ENCODE measurements at regions not wholly inside any gene's neighbourhood (a gene's known extent, or its start where the extent isn't known, plus 50 kb on each side); places are given as distances from the start of the nearest gene placed in this dataset.

DNA sequence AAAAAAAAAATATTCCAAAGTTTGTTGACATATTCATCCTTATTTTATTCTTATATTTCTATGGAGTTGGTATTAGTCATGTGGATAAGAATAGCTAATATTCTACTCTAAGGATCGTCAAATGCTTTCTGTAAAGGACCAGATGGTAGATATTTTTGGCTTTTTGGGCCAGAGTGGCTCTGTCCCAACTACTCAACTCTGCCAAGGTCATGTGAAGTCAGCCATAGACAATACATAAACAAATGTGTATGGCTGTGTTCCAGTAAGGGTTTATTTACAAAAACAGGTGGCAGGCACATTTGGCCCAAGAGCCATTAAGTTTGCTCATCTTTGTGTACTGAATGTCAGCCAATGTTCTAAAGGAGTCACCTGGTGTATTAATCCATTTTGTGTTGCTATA is 131.8 kb downstream of the TBX5 start:
- Histone ChIP-seq H3K4me3 (replicated peaks in 1 of 3; ENCODE audit: insufficient read depth in 1 of 3, low read depth in 1 of 3, low read length in 3 of 3) (no peak overlapping the region), H3K79me2 (ENCODE audit: control insufficient read depth, insufficient read depth, low read length) (no peaks in the 10 kb centered on the region), H3K27me3 (ENCODE audit: control insufficient read depth in 2 of 2, insufficient read depth in 2 of 2, low read length in 2 of 2) (no peaks in the 10 kb centered on the region), H3K9ac (replicated peaks; ENCODE audit: extremely low read depth, insufficient read depth, low read length) (no peak overlapping the region), H3K36me3 (ENCODE audit: control insufficient read depth in 2 of 2, extremely low read depth in 1 of 2, insufficient read depth in 2 of 2, low read length in 2 of 2) (no peaks in the 10 kb centered on the region), H2AFZ (ENCODE audit: low read depth, low read length) (no peak overlapping the region), H3K4me2 (ENCODE audit: insufficient read depth, low read length) (no peak overlapping the region), H4K20me1 (replicated peaks; ENCODE audit: control insufficient read depth, extremely low read depth, insufficient read depth, low read length) (no peaks in the 10 kb centered on the region), H3K9me1 (replicated peaks; ENCODE audit: control insufficient read depth, extremely low read depth, insufficient read depth, low read length) (no peaks in the 10 kb centered on the region), H3K9me3 (replicated peaks; ENCODE audit: control insufficient read depth, insufficient read depth, low read length) (no peaks in the 10 kb centered on the region), H3K27ac (ENCODE audit: insufficient read depth, low read depth, low read length) (no peak overlapping the region), H3K4me1 (ENCODE audit: control insufficient read depth, extremely low read depth, insufficient read depth, low read length) (no peaks in the 10 kb centered on the region)
- DNase-seq (ENCODE audit: low read depth, low spot score) (no peak), FAIRE-seq (no peak)
- dilution Hi-C loops (cut with MboI; ENCODE audit: extremely low pct_ligation_motif_present, low sequenced_read_pairs) (no loop called here), intact Hi-C loops (cut with micrococcal nuclease) (no loop called here)
- no TSS peak for BruUV-seq (replicated peaks)
- ChIA-PET CTCF (no interaction called here), POLR2A (no interaction called here)
- TF ChIP-seq JUN (IDR thresholded peaks at IDR 0.05; ENCODE audit: borderline replicate concordance, insufficient read depth, insufficient read length, low read depth): no peak
- no peak for TF ChIP-seq FOS (IDR thresholded peaks at IDR 0.05; ENCODE audit: borderline replicate concordance, insufficient read depth, low read length)
- TF ChIP-seq POLR2A (IDR thresholded peaks at IDR 0.05; ENCODE audit: low read depth, low read length): no peak

DNA sequence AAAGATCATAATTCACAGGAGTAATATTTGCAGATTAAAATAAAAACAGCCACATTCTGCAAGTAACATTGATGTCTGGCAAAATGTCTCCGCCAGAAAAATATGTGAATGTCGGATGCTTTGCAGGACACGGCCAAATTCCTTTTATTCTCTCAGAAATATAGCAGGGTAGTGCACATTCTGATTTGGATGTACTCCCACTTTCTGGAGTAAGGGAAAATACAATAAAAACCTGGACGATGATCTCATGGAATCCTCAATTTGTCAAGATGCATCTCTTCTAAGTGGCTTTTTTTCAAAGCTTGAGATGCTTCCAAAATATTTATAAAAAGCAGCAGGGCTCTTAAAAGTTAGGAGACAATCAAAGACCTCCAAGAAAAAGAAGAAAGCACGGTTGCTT is 133.3 kb downstream of the TBX5 start:
- Histone ChIP-seq H3K4me3 (replicated peaks in 1 of 3; ENCODE audit: insufficient read depth in 1 of 3, low read depth in 1 of 3, low read length in 3 of 3) (no peak overlapping the region), H3K27me3 (ENCODE audit: control insufficient read depth in 2 of 2, insufficient read depth in 2 of 2, low read length in 2 of 2) (no peaks in the 10 kb centered on the region), H3K4me2 (ENCODE audit: insufficient read depth, low read length) (no peak overlapping the region), H3K4me1 (ENCODE audit: control insufficient read depth, extremely low read depth, insufficient read depth, low read length) (no peaks in the 10 kb centered on the region), H3K27ac (ENCODE audit: insufficient read depth, low read depth, low read length) (no peak overlapping the region), H3K36me3 (ENCODE audit: control insufficient read depth in 2 of 2, extremely low read depth in 1 of 2, insufficient read depth in 2 of 2, low read length in 2 of 2) (no peaks in the 10 kb centered on the region), H3K9me3 (replicated peaks; ENCODE audit: control insufficient read depth, insufficient read depth, low read length) (no peaks in the 10 kb centered on the region), H2AFZ (ENCODE audit: low read depth, low read length) (no peak overlapping the region), H3K79me2 (ENCODE audit: control insufficient read depth, insufficient read depth, low read length) (no peaks in the 10 kb centered on the region), H3K9me1 (replicated peaks; ENCODE audit: control insufficient read depth, extremely low read depth, insufficient read depth, low read length) (no peaks in the 10 kb centered on the region), H4K20me1 (replicated peaks; ENCODE audit: control insufficient read depth, extremely low read depth, insufficient read depth, low read length) (no peaks in the 10 kb centered on the region), H3K9ac (replicated peaks; ENCODE audit: extremely low read depth, insufficient read depth, low read length) (no peak overlapping the region)
- intact Hi-C loops (cut with micrococcal nuclease) (no loop called here), dilution Hi-C loops (cut with MboI; ENCODE audit: extremely low pct_ligation_motif_present, low sequenced_read_pairs) (no loop called here)
- TF ChIP-seq POLR2A (IDR thresholded peaks at IDR 0.05; ENCODE audit: low read depth, low read length) (no peak), EZH2 (IDR thresholded peaks at IDR 0.05; ENCODE audit: borderline replicate concordance, low read depth, low read length, severe bottlenecking) (no peak), GATA2 (IDR thresholded peaks at IDR 0.05; ENCODE audit: insufficient read depth, insufficient read length, low read depth, low read length) (no peak), MYC (IDR thresholded peaks at IDR 0.05; ENCODE audit: low read depth, low read length) (no peak), POLR2AphosphoS5 (IDR thresholded peaks at IDR 0.05; ENCODE audit: insufficient read depth, low read depth, low read length) (no peak)
- TF ChIP-seq, protein P1, sequence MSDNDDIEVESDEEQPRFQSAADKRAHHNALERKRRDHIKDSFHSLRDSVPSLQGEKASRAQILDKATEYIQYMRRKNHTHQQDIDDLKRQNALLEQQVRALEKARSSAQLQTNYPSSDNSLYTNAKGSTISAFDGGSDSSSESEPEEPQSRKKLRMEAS (IDR thresholded peaks at IDR 0.05; ENCODE audit: insufficient read depth, insufficient read length): no peak
- TF ChIP-seq, protein P2, sequence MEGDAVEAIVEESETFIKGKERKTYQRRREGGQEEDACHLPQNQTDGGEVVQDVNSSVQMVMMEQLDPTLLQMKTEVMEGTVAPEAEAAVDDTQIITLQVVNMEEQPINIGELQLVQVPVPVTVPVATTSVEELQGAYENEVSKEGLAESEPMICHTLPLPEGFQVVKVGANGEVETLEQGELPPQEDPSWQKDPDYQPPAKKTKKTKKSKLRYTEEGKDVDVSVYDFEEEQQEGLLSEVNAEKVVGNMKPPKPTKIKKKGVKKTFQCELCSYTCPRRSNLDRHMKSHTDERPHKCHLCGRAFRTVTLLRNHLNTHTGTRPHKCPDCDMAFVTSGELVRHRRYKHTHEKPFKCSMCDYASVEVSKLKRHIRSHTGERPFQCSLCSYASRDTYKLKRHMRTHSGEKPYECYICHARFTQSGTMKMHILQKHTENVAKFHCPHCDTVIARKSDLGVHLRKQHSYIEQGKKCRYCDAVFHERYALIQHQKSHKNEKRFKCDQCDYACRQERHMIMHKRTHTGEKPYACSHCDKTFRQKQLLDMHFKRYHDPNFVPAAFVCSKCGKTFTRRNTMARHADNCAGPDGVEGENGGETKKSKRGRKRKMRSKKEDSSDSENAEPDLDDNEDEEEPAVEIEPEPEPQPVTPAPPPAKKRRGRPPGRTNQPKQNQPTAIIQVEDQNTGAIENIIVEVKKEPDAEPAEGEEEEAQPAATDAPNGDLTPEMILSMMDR (IDR thresholded peaks at IDR 0.05; ENCODE audit: extremely low read depth in 1 of 2, insufficient read depth in 1 of 2, low read depth in 1 of 2, low read length in 2 of 2): no peak
- POLR2A ChIA-PET: no interaction called here
- BruUV-seq (replicated peaks): no TSS peak
- CTCF ChIA-PET: no interaction called here
- FAIRE-seq (no peak), DNase-seq (ENCODE audit: low read depth, low spot score) (no peak)

Measured in endothelial cell of umbilical vein (primary cell).